Trophoblast cell (in vitro differentiated cells and primary cell): ENCODE measurements at regions not wholly inside any gene's neighbourhood (a gene's known extent, or its start where the extent isn't known, plus 50 kb on each side); places are given as distances from the start of the nearest gene placed in this dataset.

Experiments used
- DNase-seq, 2 donors: peaks; one replicate each; pipeline ENCODE4 v3.0.0-alpha.2; 2016
- H2AFZ ChIP-seq: 2 replicates; pipeline ENCODE4 v1.6.1; 2013; ENCODE audit warnings: low read length, moderate library complexity, mild to moderate bottlenecking; ENCODE audit not compliant: insufficient read depth, poor library complexity
- H2AK5ac ChIP-seq: 2 replicates; pipeline ENCODE4 v1.6.1; 2013; ENCODE audit warnings: mild to moderate bottlenecking, low read length
- H2BK120ac ChIP-seq: 2 replicates; pipeline ENCODE4 v1.6.1; 2013; ENCODE audit warnings: low read length, mild to moderate bottlenecking, moderate library complexity; ENCODE audit not compliant: insufficient read depth, poor library complexity
- H2BK12ac ChIP-seq: 2 replicates; pipeline ENCODE4 v1.6.1; 2013; ENCODE audit warnings: mild to moderate bottlenecking, low read length, moderate library complexity
- H2BK5ac ChIP-seq: 2 replicates; pipeline ENCODE4 v1.6.1; 2013; ENCODE audit warnings: low read length, low read depth, moderate library complexity, mild to moderate bottlenecking; ENCODE audit not compliant: poor library complexity
- H3K14ac ChIP-seq: 2 replicates; pipeline ENCODE4 v1.6.1; 2013; ENCODE audit warnings: mild to moderate bottlenecking, low read length
- H3K18ac ChIP-seq: 2 replicates; pipeline ENCODE4 v1.6.1; 2013; ENCODE audit warnings: mild to moderate bottlenecking, low read length
- H3K23ac ChIP-seq: 2 replicates; pipeline ENCODE4 v1.6.1; 2013; ENCODE audit warnings: low read length
- H3K27ac ChIP-seq: 2 replicates; pipeline ENCODE4 v1.5.1; 2013; ENCODE audit warnings: low read depth, mild to moderate bottlenecking, inconsistent platforms, low read length, moderate library complexity
- H3K27me3 ChIP-seq: 2 replicates; pipeline ENCODE4 v1.6.1; 2013; ENCODE audit warnings: inconsistent platforms, mild to moderate bottlenecking, low read length, moderate library complexity; ENCODE audit not compliant: insufficient read depth
- H3K36me3 ChIP-seq, 2 experiments: 1 replicate in 1 of 2; 2 replicates in 1 of 2; pipeline ENCODE4 v1.6.1; 2013; ENCODE audit warnings: low read length in 2 of 2, mild to moderate bottlenecking in 2 of 2, moderate library complexity in 1 of 2; ENCODE audit not compliant: insufficient read depth in 2 of 2, control insufficient read depth in 1 of 2
- H3K4ac ChIP-seq: 2 replicates; pipeline ENCODE4 v1.6.1; 2013; ENCODE audit warnings: low read depth, mild to moderate bottlenecking, low read length, moderate library complexity
- H3K4me1 ChIP-seq, 2 experiments: 1 replicate in 1 of 2; 2 replicates in 1 of 2; pipeline ENCODE4 v1.6.1; 2013; ENCODE audit warnings: low read length in 2 of 2, mild to moderate bottlenecking in 2 of 2, moderate library complexity in 1 of 2; ENCODE audit not compliant: insufficient read depth in 2 of 2, control insufficient read depth in 1 of 2
- H3K4me2 ChIP-seq: 2 replicates; pipeline ENCODE4 v1.6.1; 2013; ENCODE audit warnings: inconsistent platforms, mild to moderate bottlenecking, low read length, moderate library complexity
- H3K4me3 ChIP-seq: 2 replicates; pipeline ENCODE4 v1.5.1; 2013; ENCODE audit warnings: mild to moderate bottlenecking, low read depth, low read length, inconsistent platforms
- H3K79me1 ChIP-seq: one replicate; pipeline ENCODE4 v1.6.1; 2013; ENCODE audit warnings: low read length
- H3K79me2 ChIP-seq: 2 replicates; pipeline ENCODE4 v1.6.1; 2013; ENCODE audit warnings: low read length, mild to moderate bottlenecking; ENCODE audit not compliant: control insufficient read depth, insufficient read depth, poor library complexity
- H3K9ac ChIP-seq: 2 replicates; pipeline ENCODE4 v1.6.1; 2013; ENCODE audit warnings: mild to moderate bottlenecking, low read length
- H3K9me3 ChIP-seq: 2 replicates; pipeline ENCODE4 v1.6.1; 2013; ENCODE audit warnings: low read depth, mild to moderate bottlenecking, control low read depth, inconsistent platforms, low read length; ENCODE audit not compliant: insufficient read depth
- H4K12ac ChIP-seq: 2 replicates; pipeline ENCODE4 v1.6.1; 2013; ENCODE audit warnings: low read depth, mild to moderate bottlenecking, low read length, moderate library complexity
- H4K8ac ChIP-seq: 2 replicates; pipeline ENCODE4 v1.6.1; 2013; ENCODE audit warnings: low read depth, mild to moderate bottlenecking, low read length, moderate library complexity
- H4K91ac ChIP-seq: one replicate; pipeline ENCODE4 v1.6.1; 2013; ENCODE audit warnings: low read depth, mild to moderate bottlenecking, low read length, moderate library complexity
- WGBS: extraction: QIAGEN DNeasy Blood & Tissue Kit; methylation state at CpG from one replicate; pipeline ENCODE4 v1.1.7; 2013; ENCODE audit warnings: missing lambda C conversion rate; ENCODE audit not compliant: insufficient read length, insufficient coverage; ENCODE audit errors: extremely low coverage; 5-methylcytosine and 5-hydroxymethylcytosine counted together

- Histone ChIP-seq H3K4ac (no peak overlapping the region), H3K79me2 (no peaks in the 10 kb centered on the region), H3K4me2 (no peak overlapping the region), H4K12ac (no peak overlapping the region), H3K79me1 (peaks cover 9% of the 10 kb centered on the region), H4K8ac (no peak overlapping the region), H3K36me3 (no peaks in the 10 kb centered on the region), H3K4me1 (peaks cover 16 to 21% of the 10 kb centered on the region in 2 experiments), H2BK5ac (no peak overlapping the region), H3K14ac (no peak overlapping the region), H2AK5ac (no peak overlapping the region), H3K9ac (no peak overlapping the region), H3K18ac (no peak overlapping the region), H3K27me3 (no peaks in the 10 kb centered on the region), H3K9me3 (peaks cover under 1% of the 10 kb centered on the region), H4K91ac (no peak overlapping the region), H2BK120ac (no peak overlapping the region), H2BK12ac (no peak overlapping the region), H3K27ac (peak overlapping the region; percentile 52), H2AFZ (no peak overlapping the region), H3K23ac (no peak overlapping the region), H3K4me3 (no peak overlapping the region)
- peak; percentile 81 to 86 for DNase-seq
- no CpG with 5 or more reads among the region's 8 CpGs for WGBS
Measured at GRCh38 chr3:72346526-72346926, 501.7 kb downstream of the SHQ1 start.

- no CpG with 5 or more reads among the region's 7 CpGs for WGBS
- Histone ChIP-seq H3K18ac (peak overlapping the region; percentile 46), H3K23ac (no peak overlapping the region), H2AFZ (no peak overlapping the region), H2AK5ac (no peak overlapping the region), H3K4me2 (no peak overlapping the region), H3K79me1 (peaks cover 9% of the 10 kb centered on the region), H3K4me1 (peaks cover 16 to 21% of the 10 kb centered on the region in 2 experiments), H2BK120ac (peak overlapping the region; percentile 19), H4K12ac (no peak overlapping the region), H4K8ac (peak overlapping the region; percentile 7), H3K27me3 (no peaks in the 10 kb centered on the region), H2BK5ac (no peak overlapping the region), H4K91ac (peak overlapping the region; percentile 39), H3K9me3 (no peaks in the 10 kb centered on the region), H3K9ac (no peak overlapping the region), H3K79me2 (no peaks in the 10 kb centered on the region), H3K4ac (no peak overlapping the region), H3K36me3 (no peaks in the 10 kb centered on the region), H3K27ac (peak overlapping the region; percentile 52), H3K14ac (no peak overlapping the region), H2BK12ac (peak overlapping the region; percentile 83), H3K4me3 (no peak overlapping the region)
- no peak for DNase-seq
Measured at GRCh38 chr3:72345980-72346379, 502.3 kb downstream of the SHQ1 start.

- Histone ChIP-seq H3K4me1 (peaks cover 16 to 21% of the 10 kb centered on the region in 2 experiments), H4K8ac (no peak overlapping the region), H3K79me1 (peaks cover 9% of the 10 kb centered on the region), H3K14ac (no peak overlapping the region), H2AK5ac (peak overlapping the region; percentile 25), H3K36me3 (no peaks in the 10 kb centered on the region), H2BK12ac (peak overlapping the region; percentile 19), H3K23ac (no peak overlapping the region), H3K4me2 (no peak overlapping the region), H2AFZ (no peak overlapping the region), H2BK120ac (peak overlapping the region; percentile 19), H3K9ac (no peak overlapping the region), H3K27ac (no peak overlapping the region), H3K79me2 (no peaks in the 10 kb centered on the region), H3K18ac (no peak overlapping the region), H3K4ac (no peak overlapping the region), H3K9me3 (no peaks in the 10 kb centered on the region), H2BK5ac (no peak overlapping the region), H4K12ac (no peak overlapping the region), H3K4me3 (no peak overlapping the region), H3K27me3 (no peaks in the 10 kb centered on the region), H4K91ac (no peak overlapping the region)
- DNase-seq: peak; percentile 92 to 97
- no CpG with 5 or more reads among the region's 7 CpGs for WGBS
Measured at GRCh38 chr3:72345237-72345878, 502.9 kb downstream of the SHQ1 start.

- no peak overlapping the region for H3K27ac ChIP-seq
- peaks cover 10% of the 10 kb centered on the region for H3K79me1 ChIP-seq
- H3K9me3 ChIP-seq: peaks cover under 1% of the 10 kb centered on the region
- H4K91ac ChIP-seq: no peak overlapping the region
- no CpG with 5 or more reads among the region's 6 CpGs for WGBS
- no peak overlapping the region for H3K4me3 ChIP-seq
- no peak overlapping the region for H3K4me2 ChIP-seq
- no peak for DNase-seq
- no peak overlapping the region for H3K9ac ChIP-seq
- peaks cover under 1% of the 10 kb centered on the region for H3K79me2 ChIP-seq
- H3K14ac ChIP-seq: no peak overlapping the region
- no peak overlapping the region for H2AFZ ChIP-seq
- H4K8ac ChIP-seq: no peak overlapping the region
- no peak overlapping the region for H3K18ac ChIP-seq
- H3K36me3 ChIP-seq: no peaks in the 10 kb centered on the region
- no peak overlapping the region for H4K12ac ChIP-seq
- H2BK5ac ChIP-seq: no peak overlapping the region
- no peak overlapping the region for H2BK120ac ChIP-seq
- no peak overlapping the region for H3K23ac ChIP-seq
- H2BK12ac ChIP-seq: peak overlapping the region; percentile 38
- H2AK5ac ChIP-seq: no peak overlapping the region
- peaks cover 17 to 21% of the 10 kb centered on the region in 2 experiments for H3K4me1 ChIP-seq
- H3K27me3 ChIP-seq: no peaks in the 10 kb centered on the region
- H3K4ac ChIP-seq: no peak overlapping the region
Measured at GRCh38 chr3:72344647-72345046, 503.6 kb downstream of the SHQ1 start.
